NCI-H82 treated with DMSO at 0.1 percent for 48 hours (cell line): ENCODE measurements at regions not wholly inside any gene's neighbourhood (a gene's known extent, or its start where the extent isn't known, plus 50 kb on each side); places are given as distances from the start of the nearest gene placed in this dataset.
A peak's percentile ranks its signal among the peaks of the same experiment; 100 is the strongest.

ENCODE experiments used
- DNase-seq: peaks from one replicate; lab custom pipeline; 2025; ENCODE audit not compliant: unreplicated experiment; lab: John Stamatoyannopoulos, UW

DNA sequence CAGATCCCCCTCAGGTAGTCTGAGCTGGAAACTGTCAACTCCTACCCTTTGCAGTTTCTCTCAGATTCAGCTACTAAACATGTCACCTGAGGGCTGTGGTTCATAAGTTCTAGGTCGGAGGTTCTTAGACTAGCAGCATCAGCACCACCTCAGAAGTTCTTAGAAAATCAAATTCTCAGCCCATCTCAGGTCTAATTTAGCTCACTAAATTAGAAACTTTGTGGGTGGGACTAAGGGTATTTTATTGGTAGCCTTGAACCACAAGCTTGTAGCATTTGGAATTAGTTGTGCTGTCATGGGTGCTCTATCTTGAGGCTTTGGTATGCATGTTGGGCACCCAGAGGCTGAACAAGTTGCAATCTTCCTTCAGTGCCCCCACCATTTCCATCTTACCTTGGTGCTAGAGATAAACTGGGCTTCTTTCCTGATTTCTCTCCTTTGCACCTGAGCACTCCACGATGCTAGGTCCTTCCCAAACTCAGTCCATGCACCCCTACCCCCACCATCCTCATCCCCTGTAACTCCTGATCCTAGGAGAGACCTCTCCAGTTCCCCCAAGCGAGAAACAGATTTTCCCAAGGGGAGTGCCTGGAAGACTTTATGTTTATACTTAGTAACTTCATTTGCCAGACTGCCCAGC is 54.2 kb downstream of the S1PR1 start:
- no peak for DNase-seq

GRCh38 chr1:101291562-101292380 is 55.0 kb downstream of the S1PR1 start:
- no peak for DNase-seq

DNA sequence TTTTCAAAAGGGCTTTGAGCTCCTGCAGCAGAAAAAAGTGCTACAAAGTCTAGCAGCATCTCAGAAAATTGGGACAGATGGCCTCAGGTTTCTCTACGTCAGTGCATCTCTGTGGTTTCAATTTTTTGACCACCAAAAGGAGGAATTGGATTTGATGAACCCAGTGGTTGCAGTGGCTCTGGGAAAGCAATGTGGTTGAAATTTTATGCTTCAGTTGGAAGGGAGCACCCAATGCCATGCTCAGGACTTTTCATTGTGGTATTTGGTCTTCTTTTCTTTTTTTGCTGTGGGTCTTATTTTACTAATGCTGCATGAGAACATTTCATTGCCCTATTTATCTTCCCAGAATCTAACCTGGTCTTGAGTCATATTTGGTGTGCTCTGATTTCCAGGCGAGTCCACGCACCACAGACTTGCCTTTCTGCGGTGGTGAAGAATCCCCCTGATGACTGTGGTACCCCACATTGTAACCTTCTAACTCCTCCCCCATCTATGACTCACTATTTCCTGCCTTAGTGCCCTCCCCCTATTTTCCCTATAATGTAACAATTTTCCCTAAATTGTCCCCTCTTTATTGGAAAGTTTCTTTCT is 56.7 kb downstream of the S1PR1 start:
- no peak for DNase-seq

- no peak for DNase-seq
These were observed 58.4 kb downstream of the S1PR1 start for GRCh38 chr1:101295209-101295608.

DNA sequence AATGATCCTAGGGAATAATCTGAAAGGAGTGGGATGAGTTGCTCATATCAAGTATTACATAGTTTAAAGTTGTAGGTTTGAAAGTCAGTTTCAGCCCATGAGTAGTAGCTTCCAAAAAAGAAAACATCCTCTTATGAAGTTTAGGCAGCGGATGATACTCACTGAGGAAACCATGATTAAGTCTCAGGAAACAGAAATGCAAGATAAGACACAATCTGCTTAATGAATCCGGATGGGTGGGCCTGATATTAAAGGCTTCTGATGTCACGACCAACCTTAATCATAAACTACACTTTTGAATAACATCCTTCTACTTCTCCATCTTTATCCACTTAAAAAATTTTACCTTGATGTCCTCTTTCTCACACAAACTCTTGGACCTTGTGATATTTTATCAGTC is 61.8 kb downstream of the S1PR1 start:
- DNase-seq = no peak

GRCh38 chr1:101299141-101299540 is 62.3 kb downstream of the S1PR1 start:
- no peak for DNase-seq

DNA sequence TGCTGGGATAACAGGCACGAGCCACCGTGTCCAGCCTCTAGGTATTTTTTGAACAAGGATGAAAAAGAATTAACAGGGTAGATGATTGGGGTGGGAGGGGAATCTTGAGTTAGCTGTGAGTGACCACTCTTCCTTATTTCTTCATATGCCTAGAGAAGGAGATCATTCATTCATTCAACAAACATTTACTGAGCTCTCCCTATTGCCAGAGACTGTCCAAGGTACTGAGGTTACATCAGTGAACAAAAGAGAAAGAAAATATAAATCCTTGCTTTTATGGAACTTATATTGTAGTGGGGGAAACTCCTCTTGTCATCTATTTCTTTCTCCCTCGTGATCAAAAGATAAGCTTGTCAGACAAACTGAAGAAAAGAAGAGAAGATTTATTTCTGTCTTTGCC is 62.9 kb downstream of the S1PR1 start:
- DNase-seq = no peak

DNA sequence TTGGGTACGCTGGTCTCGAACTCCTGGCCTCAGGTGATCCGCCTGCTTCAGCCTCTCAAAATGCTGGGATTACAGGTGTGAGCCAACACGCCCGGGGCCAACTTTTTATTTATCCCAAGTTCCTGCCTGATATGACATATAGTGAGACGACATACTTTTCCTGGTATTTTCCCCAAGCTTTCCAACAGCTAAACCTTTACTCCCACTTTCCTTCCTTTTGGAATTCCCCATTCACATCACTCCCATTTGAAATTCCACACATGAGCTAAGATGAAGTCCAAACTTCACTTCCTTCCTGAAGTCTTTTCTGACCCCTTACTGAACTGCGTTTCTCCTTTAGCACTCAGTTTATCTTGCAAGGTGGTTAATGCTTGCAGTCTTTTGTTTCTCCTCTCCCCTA is 64.1 kb downstream of the S1PR1 start:
- no peak for DNase-seq

DNA sequence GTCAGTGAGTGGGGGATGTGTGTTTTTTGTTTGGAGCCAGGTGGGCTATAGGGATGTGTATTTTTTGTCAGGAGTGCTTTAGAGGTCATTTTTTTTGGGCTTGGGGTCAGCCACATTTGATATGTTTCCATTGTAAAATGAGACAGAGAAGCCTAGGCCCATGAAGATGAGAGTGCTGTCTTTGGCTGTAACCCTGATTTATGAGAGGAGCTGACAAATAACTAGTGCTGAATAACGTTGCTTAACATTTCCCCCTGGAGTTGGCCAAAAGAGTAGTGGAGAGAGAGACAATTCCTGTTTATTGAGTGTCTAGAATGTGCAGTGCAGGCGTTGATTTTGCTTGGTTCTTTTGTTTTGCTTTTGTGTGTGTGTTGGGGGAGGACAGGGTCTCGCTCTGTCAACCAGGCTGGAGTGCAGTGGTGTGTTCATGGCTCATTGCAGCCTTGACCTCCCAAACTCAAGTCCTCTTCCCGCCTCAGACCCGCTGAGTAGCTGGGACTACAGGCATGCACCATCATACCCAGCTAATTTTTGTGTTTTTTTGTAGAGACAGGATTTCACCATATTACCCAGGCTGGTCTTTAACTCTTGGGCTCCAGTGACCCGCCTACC is 64.7 kb downstream of the S1PR1 start:
- DNase-seq = no peak

DNA sequence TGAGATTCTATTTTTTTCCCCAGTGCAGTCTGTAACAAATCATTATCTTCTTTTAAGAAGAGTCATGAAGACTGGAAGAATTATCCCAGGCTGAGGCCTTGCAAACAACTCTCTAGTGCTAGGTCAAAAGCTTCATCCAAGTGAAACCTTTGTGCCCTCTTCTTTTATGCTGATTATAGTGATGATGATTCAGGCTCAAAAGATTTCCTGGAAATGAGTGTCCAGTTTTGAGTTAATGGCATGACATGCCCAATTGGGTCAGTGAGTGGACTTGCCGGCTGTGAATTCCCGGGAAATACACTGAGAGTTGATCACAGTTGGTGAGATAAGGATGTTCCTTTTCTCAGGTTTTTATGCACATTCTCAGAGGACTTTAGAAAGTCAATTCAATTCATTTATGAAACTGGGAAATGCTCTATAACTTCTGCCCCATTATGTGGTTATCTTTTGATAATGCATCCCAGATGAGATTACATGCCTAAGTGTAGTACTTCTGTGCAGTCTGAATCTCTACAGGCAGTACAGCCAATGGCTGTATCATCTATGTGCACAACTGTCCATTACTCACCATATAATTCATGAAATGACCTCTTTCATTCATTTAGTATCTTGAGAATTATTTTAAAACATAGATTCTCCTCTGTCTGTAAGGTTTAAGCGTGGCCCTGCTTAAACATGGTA is 66.2 kb downstream of the S1PR1 start:
- no peak for DNase-seq

- no peak for DNase-seq
These were observed 71.3 kb downstream of the S1PR1 start for GRCh38 chr1:101307985-101308689.

- no peak for DNase-seq
These were observed 72.1 kb downstream of the S1PR1 start for GRCh38 chr1:101308935-101309333.

DNA sequence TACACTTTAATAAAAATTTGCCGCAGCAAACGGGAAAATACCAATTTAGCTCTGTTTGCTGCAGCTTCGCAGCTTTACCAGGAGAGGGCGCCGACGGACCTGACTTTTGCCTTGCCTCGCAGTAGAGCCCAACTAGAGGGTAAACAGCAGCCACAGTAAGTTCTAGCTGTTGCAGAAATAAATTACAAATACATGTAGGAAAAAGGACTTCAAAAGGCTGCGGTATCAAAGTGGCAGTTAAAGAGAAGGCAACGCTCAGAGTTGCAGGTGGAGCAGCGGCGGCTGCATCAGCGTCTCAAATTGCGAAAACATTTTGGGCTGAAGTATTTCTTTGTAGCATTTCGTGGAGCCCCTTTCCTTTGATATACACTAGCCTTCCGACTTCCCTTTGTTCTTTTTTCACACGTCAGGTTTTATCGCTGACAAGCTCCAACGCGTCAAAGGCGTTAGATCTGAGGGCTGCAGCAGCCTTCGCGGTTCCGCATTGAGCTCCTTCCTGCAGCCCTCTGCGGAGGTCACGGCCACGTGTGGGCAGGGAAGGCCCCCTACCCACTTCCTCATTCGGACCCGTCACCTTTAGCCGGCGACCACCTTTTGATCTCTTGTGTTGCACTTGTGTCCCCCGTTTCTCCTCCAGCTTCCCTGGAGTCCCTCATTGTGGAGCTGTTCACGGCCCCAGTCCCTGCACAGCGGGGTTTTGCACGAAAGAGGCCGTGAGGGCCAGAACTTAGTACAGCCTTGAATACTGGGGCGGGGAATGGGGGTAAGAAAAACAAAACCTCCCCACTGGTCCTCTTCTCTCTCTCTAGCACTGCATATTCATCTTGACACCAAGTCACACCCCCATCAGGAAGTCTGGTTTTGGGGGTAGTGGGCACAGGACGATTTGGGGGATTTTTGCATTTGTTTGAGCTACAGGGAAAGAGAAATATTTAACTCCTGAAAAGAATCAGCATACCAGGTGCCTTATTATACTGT is 72.8 kb downstream of the S1PR1 start:
- DNase-seq = peak; percentile 11

GRCh38 chr1:101310506-101310905 is 73.7 kb downstream of the S1PR1 start:
- no peak for DNase-seq

DNA sequence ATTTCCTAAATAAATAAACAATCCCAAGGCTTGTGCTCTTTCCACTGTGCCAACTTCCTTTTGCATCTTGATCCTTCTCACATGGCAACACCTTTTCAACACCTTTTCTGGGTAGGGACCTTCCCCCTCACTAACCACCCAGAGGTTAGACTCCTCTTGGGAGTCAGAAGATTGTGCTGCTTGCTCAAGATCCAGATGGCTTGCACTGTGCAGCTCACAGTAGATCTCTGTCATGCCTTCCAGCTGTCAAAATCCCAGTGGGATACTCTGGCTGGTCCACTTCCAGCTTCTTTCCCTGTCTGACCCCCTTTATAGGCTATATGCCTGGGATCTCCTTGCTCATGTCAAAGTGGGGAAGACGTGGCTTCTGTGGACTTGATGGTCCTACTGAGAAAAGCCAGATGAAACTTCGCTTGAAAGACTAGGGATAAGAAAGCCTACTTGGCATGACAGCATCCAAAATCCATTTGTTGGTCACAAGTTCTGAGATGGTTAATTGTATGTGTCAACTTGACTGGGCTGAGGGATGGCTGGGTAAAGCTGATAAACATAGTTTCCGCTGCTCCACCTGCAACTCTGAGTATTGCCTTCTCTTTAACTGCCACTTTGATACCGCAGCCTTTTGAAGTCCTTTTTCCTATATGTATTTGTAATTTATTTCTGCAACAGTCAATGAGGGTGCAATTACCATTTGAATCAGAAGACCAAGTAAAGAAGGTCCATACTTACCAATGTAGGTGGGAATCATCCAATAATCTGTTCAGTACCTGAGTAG is 74.5 kb downstream of the S1PR1 start:
- DNase-seq = no peak

GRCh38 chr1:101312147-101312546 is 75.3 kb downstream of the S1PR1 start:
- no peak for DNase-seq

GRCh38 chr1:101313356-101313755 is 76.5 kb downstream of the S1PR1 start:
- DNase-seq = no peak

GRCh38 chr1:101314244-101314643 is 77.4 kb downstream of the S1PR1 start:
- no peak for DNase-seq

GRCh38 chr1:101316256-101316655 is 79.4 kb downstream of the S1PR1 start:
- no peak for DNase-seq
